ENCODE measurements at regions not wholly inside any gene's neighbourhood (a gene's known extent, or its start where the extent isn't known, plus 50 kb on each side); places are given as distances from the start of the nearest gene placed in this dataset.

GRCh38 chr13:69124996-69125395, 982.6 kb upstream of the ATXN8OS start:
- TF ChIP-seq CTCF (IDR thresholded peaks at IDR 0.05) = no peak
- no peak for TF ChIP-seq POLR2A (IDR thresholded peaks at IDR 0.05)
- TF ChIP-seq EP300 (IDR thresholded peaks at IDR 0.05; ENCODE audit: low read depth) = no peak

All from transverse colon (tissue), 3 donors.